ENCODE measurements at regions not wholly inside any gene's neighbourhood (a gene's known extent, or its start where the extent isn't known, plus 50 kb on each side); places are given as distances from the start of the nearest gene placed in this dataset.
"Not testable (repeated sequence)": the region's sequence is repeated elsewhere in the genome, so short reads cannot be mapped to it uniquely, and the experiment has no call there.

DNA sequence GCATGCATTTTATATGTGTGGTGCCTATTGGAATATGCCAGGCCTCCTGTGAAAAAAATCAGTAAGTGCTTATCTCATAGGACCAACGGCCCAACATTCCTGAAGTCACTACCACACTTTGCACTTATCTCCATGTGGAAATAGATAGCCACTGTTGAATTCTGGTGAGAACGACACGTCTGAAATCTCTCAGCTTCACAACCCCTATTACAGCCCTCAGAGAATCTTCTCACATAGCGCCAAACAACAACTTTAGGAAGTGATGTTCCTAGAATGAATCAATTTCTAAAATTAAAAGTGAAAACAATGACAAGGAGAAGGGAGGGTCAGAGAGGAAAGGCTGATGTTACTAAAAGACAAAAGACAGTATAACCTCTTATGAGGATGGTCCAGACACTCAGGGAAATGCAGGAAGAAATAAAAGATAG, 270.8 kb upstream of the BTG1 start:
- no peak for DNase-seq

GRCh38 chr12:92414170-92415070, 268.8 kb upstream of the BTG1 start:
- DNase-seq, result no peak

GRCh38 chr12:92413286-92413685, 267.6 kb upstream of the BTG1 start:
- no peak for DNase-seq

GRCh38 chr12:92412856-92413255, 267.2 kb upstream of the BTG1 start:
- DNase-seq, result no peak

GRCh38 chr12:92411687-92412086, 266.0 kb upstream of the BTG1 start:
- DNase-seq, result no peak

DNA sequence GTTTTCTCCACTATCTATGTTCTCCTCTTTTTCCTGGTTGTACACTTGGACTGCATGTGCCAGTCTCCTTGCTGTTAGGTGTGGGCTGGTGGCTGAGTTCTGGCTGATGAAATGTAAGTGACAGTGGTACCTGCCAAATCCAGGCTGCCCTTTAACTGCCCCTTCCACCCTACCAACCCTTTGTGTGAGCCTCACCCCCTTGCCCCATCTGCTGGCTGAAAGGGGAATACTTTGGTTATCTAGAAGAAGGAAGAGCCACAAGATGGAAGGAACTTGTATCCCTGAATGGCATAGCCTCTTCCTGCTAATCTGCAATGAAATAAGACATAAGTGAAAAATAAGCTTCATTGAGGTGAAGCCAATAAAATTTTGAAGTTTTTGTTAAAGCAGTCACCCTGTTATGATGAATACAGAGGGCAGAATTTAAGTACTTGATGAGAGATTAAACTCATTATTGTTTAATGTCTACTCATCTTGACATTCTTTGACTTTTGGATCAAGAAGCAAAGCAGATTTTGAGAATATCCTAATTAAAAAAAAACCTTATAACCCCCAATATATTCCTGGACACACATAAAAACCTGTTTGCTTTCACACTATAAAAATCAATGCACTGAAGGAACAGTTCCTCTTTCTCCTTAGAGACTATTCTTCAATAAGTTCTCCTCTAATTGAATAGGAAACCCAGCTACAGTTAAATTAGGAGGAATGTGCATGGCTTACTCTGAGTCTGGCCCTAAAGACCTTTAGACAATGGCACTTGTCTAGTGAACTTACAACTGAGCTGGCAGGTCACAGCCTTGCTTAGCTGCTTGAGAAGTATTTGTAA, 262.6 kb upstream of the BTG1 start:
- peak; percentile 42 for DNase-seq

- not testable (repeated sequence) for DNase-seq
Observed at GRCh38 chr12:92406404-92407070, 260.9 kb upstream of the BTG1 start.

DNA sequence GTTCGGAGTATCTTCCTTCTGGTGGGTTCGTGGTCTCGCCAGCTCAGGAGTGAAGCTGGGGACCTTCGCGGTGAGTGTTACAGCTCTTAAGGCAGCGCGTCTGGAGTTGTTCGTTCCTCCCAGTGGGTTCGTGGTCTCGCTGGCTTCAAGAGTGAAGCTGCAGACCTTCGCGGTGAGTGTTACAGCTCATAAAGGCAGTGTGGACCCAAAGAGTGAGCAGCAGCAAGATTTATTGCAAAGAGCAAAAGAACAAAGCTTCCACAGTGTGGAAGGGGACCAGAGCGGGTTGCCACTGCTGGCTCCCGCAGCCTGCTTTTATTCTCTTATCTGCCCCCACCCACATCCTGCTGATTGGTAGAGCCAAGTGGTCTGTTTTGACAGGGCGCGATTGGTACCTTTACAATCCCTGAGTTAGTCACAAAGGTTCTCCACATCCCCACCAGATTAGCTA, 260.2 kb upstream of the BTG1 start:
- DNase-seq, result not testable (repeated sequence)

DNA sequence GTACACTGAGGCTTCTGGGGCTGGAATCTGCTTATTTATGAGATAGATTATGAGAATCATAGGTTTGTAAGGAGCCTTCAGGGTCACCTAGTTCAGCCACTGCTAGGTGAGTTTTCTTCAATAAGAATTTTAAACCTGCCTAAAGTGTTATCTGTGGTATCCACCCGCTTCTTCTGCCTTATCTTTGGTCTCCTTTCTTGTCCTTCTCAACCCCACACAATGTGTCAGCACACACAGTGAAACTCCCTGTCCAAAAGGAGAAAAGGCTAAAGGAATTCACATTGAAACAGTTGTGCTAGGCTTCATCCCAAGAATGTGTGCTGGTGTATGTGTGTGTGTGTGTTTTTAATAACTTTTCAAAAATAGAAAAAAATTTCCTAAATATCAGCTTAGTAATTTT, 259.3 kb upstream of the BTG1 start:
- DNase-seq, result no peak

- no peak for DNase-seq
Observed at GRCh38 chr12:92404259-92404894, 258.7 kb upstream of the BTG1 start.

GRCh38 chr12:92403210-92404175, 257.8 kb upstream of the BTG1 start:
- no peak for DNase-seq

DNA sequence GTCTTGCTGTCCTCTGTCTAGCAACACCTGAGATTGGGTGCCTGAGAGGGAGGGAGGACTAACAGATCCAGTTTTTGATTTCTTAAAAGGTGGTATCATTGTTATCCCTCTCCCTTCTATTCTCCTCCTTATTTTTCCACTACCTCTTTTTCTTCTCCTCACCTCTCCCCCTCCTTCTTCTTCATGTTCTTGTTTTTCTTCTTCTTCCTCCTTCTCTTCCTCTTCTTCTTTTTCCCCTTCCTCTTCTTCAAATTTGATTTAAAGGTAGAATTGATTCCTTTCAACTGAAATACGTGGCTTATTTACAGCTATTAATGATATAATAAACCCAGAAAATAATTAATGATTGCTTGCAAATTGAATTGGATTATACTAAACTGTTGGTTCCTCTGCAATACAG, 256.8 kb upstream of the BTG1 start:
- no peak for DNase-seq

- no peak for DNase-seq
Observed at GRCh38 chr12:92400006-92400405, 254.4 kb upstream of the BTG1 start.

DNA sequence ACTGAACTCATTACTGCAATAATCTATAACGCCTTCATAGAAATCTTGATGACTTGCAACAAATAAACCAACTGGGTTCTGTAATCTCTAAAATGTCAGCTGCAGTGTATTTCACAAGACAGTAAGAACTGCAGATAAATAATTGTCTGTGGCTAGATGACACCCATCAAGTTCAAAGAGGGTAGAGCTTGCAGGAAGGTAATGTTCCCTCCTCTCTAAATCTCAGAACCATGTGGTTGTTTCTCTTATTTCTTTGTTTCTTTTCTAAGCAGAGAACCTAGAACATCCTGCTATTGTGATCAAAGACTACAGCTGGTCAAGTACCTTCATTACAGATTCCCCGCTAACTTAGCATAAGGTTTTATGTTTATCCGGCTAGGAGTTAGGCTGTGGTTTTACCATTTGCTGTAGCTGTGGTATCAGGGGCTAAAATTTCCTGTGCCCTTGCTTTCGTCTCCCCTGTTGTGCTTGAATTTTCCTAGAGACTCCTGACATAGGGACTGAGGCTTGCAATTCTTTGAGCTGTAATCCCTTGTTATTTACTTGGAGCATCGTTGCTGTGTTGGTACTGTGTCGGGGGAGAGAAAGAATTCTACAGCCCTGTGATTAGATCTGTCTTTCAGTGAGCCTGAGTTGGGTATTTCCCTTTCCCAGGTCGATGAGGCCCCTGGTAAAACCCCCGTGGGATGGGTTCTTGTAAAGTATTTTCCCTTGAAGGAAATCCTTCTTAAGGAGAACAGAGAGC, 253.1 kb upstream of the BTG1 start:
- no peak for DNase-seq

DNA sequence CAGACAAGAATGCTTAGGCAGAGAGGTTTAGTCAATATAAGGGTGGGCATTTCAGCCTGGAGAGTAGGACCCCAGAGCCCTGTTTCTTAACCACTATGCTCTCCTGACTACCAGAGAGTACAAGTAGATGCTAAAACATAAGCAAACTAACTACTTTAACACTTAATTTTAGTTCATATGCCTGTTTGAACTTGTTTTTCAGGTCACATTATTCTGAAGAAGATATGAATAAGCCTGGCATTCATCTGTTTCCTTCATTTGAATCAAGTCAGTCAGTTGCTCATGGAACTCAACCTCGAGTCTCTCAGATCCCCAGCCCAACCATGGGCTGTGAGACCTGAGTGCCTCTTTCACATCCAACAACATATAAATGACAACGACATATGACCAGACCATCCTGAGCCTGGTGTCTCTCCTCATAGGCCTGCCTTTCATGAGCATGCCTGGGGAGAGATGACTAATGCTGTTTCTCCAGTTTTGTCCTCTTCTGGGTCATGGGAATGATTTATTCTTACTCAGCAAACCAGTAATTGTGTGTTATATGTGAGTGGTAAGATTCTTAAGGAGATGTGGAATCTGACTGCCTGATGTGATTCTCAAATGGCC, 251.1 kb upstream of the BTG1 start:
- DNase-seq, result peak; percentile 75

GRCh38 chr12:92395322-92395721, 249.7 kb upstream of the BTG1 start:
- DNase-seq, result no peak

DNA sequence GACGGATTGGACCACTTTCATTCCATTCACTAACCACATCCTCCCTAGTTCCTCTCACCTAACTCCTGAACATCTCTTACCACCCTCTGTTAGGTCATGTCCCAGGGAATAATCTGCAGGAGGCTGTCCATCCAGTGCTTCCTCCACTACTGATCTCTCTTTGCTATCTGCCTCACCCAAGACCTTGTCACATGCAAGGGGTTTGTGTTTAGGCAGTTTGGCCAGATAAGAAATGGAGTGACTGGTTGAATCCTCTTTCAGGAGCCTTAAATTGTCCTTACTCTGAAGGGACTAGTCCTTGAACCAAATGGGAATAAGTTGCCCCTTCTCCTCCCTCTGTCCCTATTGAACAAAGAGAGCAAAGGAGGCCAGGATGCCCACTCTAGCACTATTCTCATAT, 249.2 kb upstream of the BTG1 start:
- no peak for DNase-seq

DNA sequence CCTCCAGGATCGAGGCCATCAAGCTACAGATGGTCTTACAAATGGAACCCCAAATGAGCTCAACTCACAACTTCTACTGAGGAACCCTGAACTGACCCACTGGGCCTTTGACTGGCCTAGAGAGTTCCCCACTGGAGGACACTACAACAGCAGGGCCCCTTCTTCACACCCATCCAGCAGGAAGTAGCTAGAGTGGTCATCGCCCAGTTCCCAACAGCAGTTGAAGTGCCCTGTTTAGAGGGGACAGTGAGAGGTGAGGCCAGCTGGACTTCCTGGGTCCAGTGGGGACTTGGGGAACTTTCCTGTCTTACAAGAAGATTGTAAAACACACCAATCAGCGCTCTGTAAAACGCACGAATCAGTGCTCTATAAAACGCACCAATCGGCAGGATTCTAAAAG, 247.9 kb upstream of the BTG1 start:
- no peak for DNase-seq

DNA sequence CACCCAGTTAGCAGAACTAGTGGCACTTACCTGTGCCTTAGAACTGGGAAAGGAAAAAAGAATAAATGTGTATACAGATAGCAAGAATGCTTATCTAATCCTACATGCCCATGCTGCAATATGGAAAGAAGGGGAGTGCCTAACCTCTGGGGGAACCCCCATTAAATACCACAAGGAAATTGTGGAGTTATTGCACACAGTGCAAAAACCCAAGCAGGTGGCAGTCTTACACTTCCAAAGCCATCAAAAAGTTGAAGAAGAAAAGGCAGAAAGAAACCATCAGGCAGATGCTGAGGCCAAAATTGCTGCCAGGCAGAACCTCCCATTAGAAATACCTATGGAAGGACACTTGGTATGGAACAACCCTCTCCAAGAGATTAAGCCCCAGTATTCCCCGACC, 246.1 kb upstream of the BTG1 start:
- DNase-seq, result not testable (repeated sequence)

- no peak for DNase-seq
Observed at GRCh38 chr12:92389466-92389865, 243.8 kb upstream of the BTG1 start.
